Kasumi-1 (cell line): ENCODE measurements at regions not wholly inside any gene's neighbourhood (a gene's known extent, or its start where the extent isn't known, plus 50 kb on each side); places are given as distances from the start of the nearest gene placed in this dataset.
"Not testable (repeated sequence)": the region's sequence is repeated elsewhere in the genome, so short reads cannot be mapped to it uniquely, and the experiment has no call there.

Experiments
- DNase-seq, 2 experiments: peaks; one replicate each; lab custom pipeline; 2025; lab: John Stamatoyannopoulos, UW

GRCh38 chr21:34272321-34272720, 91.5 kb upstream of the KCNE2 start:
- no peak for DNase-seq

GRCh38 chr21:34274001-34274400, 89.8 kb upstream of the KCNE2 start:
- no peak for DNase-seq

- DNase-seq, result no peak
Observed at GRCh38 chr21:34276711-34277425, 86.9 kb upstream of the KCNE2 start.

GRCh38 chr21:34278451-34278850, 85.4 kb upstream of the KCNE2 start:
- no peak for DNase-seq

- no peak for DNase-seq
Observed at GRCh38 chr21:34279285-34279684, 84.5 kb upstream of the KCNE2 start.

- DNase-seq, result no peak
Observed at GRCh38 chr21:34279883-34280282, 83.9 kb upstream of the KCNE2 start.

GRCh38 chr21:34280389-34280795, 83.4 kb upstream of the KCNE2 start:
- no peak for DNase-seq

- no peak for DNase-seq
Observed at GRCh38 chr21:34280959-34281358, 82.8 kb upstream of the KCNE2 start.

GRCh38 chr21:34282223-34282622, 81.6 kb upstream of the KCNE2 start:
- DNase-seq, result no peak

GRCh38 chr21:34284666-34285065, 79.1 kb upstream of the KCNE2 start:
- DNase-seq, result no peak

GRCh38 chr21:34288042-34288441, 75.8 kb upstream of the KCNE2 start:
- not testable (repeated sequence) for DNase-seq

- DNase-seq, result no peak
Observed at GRCh38 chr21:34289856-34290255, 74.0 kb upstream of the KCNE2 start.

- DNase-seq, result no peak
Observed at GRCh38 chr21:34296878-34297277, 66.9 kb upstream of the KCNE2 start.

GRCh38 chr21:34298534-34299167, 65.2 kb upstream of the KCNE2 start:
- no peak for DNase-seq

- DNase-seq, result no peak
Observed at GRCh38 chr21:34299168-34299539, 64.7 kb upstream of the KCNE2 start.

- no peak for DNase-seq
Observed at GRCh38 chr21:34302521-34302920, 61.3 kb upstream of the KCNE2 start.

GRCh38 chr21:34305605-34306604, 57.9 kb upstream of the KCNE2 start:
- DNase-seq, result no peak

GRCh38 chr21:34307991-34308532, 55.7 kb upstream of the KCNE2 start:
- DNase-seq, result no peak

- DNase-seq, result no peak
Observed at GRCh38 chr21:34311561-34312330, 52.1 kb upstream of the KCNE2 start.

GRCh38 chr21:34313116-34313515, 50.7 kb upstream of the KCNE2 start:
- no peak for DNase-seq
